Smooth muscle cell (in vitro differentiated cells): ENCODE measurements at regions not wholly inside any gene's neighbourhood (a gene's known extent, or its start where the extent isn't known, plus 50 kb on each side); places are given as distances from the start of the nearest gene placed in this dataset.

ENCODE experiments used
- DNase-seq: peaks from one replicate; lab custom pipeline; 2025; ENCODE audit not compliant: unreplicated experiment; lab: John Stamatoyannopoulos, UW
- H2AFZ ChIP-seq: fragments of 200-600 bp; sonication (generic); 2 replicates; pipeline ENCODE4 v1.6.0; 2016; ENCODE audit warnings: antibody characterized with exemption, low read depth, mild to moderate bottlenecking
- H3F3A ChIP-seq: fragments of 200-600 bp; sonication (generic); 2 replicates; pipeline ENCODE4 v1.6.0; 2017; ENCODE audit warnings: antibody characterized with exemption, low read depth
- H3K27ac ChIP-seq: fragments of 200-600 bp; sonication (generic); 2 replicates; pipeline ENCODE4 v1.5.1; 2016; ENCODE audit warnings: low read depth, mild to moderate bottlenecking
- H3K27me3 ChIP-seq: fragments of 200-600 bp; sonication (generic); 2 replicates; pipeline ENCODE4 v1.6.1; 2016; ENCODE audit warnings: low read depth, mild to moderate bottlenecking
- H3K36me3 ChIP-seq: fragments of 200-600 bp; sonication (generic); 2 replicates; pipeline ENCODE4 v1.5.1; 2016; ENCODE audit warnings: low read depth
- H3K4me1 ChIP-seq: fragments of 200-600 bp; sonication (generic); 2 replicates; pipeline ENCODE4 v1.5.1; 2016; ENCODE audit warnings: low read depth
- H3K4me2 ChIP-seq: fragments of 200-600 bp; sonication (generic); 2 replicates; pipeline ENCODE4 v1.6.0; 2016; ENCODE audit warnings: mild to moderate bottlenecking
- H3K4me3 ChIP-seq: fragments of 200-600 bp; sonication (generic); 2 replicates; pipeline ENCODE4 v1.5.1; 2016; ENCODE audit warnings: mild to moderate bottlenecking
- H3K79me2 ChIP-seq: fragments of 200-600 bp; sonication (generic); 2 replicates; pipeline ENCODE4 v1.6.0; 2016; ENCODE audit warnings: low read depth, mild to moderate bottlenecking
- H3K9ac ChIP-seq: fragments of 200-600 bp; sonication (generic); 2 replicates; pipeline ENCODE4 v1.6.0; 2016; ENCODE audit warnings: low read depth
- H3K9me3 ChIP-seq: fragments of 200-600 bp; sonication (generic); replicated peaks from 2 replicates; pipeline ENCODE4 v1.5.1; 2016; ENCODE audit warnings: low read depth
- H4K20me1 ChIP-seq: fragments of 200-600 bp; sonication (generic); 2 replicates; pipeline ENCODE4 v1.6.0; 2016; ENCODE audit warnings: low read depth
- CTCF ChIP-seq: fragments of 200-600 bp; sonication (generic); IDR thresholded peaks from 2 replicates; pipeline ENCODE4 v1.5.1; 2017; ENCODE audit warnings: borderline replicate concordance, mild to moderate bottlenecking, antibody characterized with exemption; ENCODE audit not compliant: insufficient read depth, poor library complexity, severe bottlenecking
- WGBS: methylation state at CpG from one replicate; pipeline ENCODE4 v1.1.7; 2016; ENCODE audit warnings: low lambda C conversion rate; 5-methylcytosine and 5-hydroxymethylcytosine counted together

- no peaks in the 10 kb centered on the region for H3K9me3 ChIP-seq
- H3K27me3 ChIP-seq = no peaks in the 10 kb centered on the region
- H3K79me2 ChIP-seq = no peaks in the 10 kb centered on the region
- TF ChIP-seq CTCF = no peak
- H3K4me2 ChIP-seq = no peak overlapping the region
- DNase-seq = no peak
- no peaks in the 10 kb centered on the region for H3K4me1 ChIP-seq
- no peak overlapping the region for H3K9ac ChIP-seq
- no peaks in the 10 kb centered on the region for H3F3A ChIP-seq
- no peak overlapping the region for H2AFZ ChIP-seq
- H4K20me1 ChIP-seq = no peaks in the 10 kb centered on the region
- no peaks in the 10 kb centered on the region for H3K36me3 ChIP-seq
- no peak overlapping the region for H3K4me3 ChIP-seq
- no peak overlapping the region for H3K27ac ChIP-seq
- WGBS = 92% methylated on average over 1 of the region's 1 CpG
These were observed 109.5 kb upstream of the MIS18BP1 start for GRCh38 chr14:45362505-45362904.

GRCh38 chr14:45361727-45362126 lies 108.7 kb upstream of the MIS18BP1 start:
- H3K9me3 ChIP-seq = no peaks in the 10 kb centered on the region
- 87% methylated on average over 2 of the region's 2 CpGs for whole genome bisulfite sequencing
- no peak for DNase-seq

GRCh38 chr14:45359746-45360145 lies 106.7 kb upstream of the MIS18BP1 start:
- Histone ChIP-seq H3K4me2 (no peak overlapping the region), H3K4me3 (no peak overlapping the region), H3K79me2 (no peaks in the 10 kb centered on the region), H3F3A (no peaks in the 10 kb centered on the region), H3K9ac (no peak overlapping the region), H3K9me3 (no peaks in the 10 kb centered on the region), H2AFZ (no peak overlapping the region), H3K27ac (peak overlapping the region; percentile 31), H3K4me1 (no peaks in the 10 kb centered on the region), H4K20me1 (no peaks in the 10 kb centered on the region), H3K27me3 (no peaks in the 10 kb centered on the region), H3K36me3 (no peaks in the 10 kb centered on the region)
- DNase-seq = no peak
- no peak for TF ChIP-seq CTCF
- WGBS = 73% methylated on average over 3 of the region's 3 CpGs

More at GRCh38 chr14:45361727-45362126, 108.7 kb upstream of the MIS18BP1 start:
- Histone ChIP-seq H2AFZ (no peak overlapping the region), H3K4me2 (no peak overlapping the region), H3K27ac (no peak overlapping the region), H3K36me3 (no peaks in the 10 kb centered on the region), H3F3A (no peaks in the 10 kb centered on the region), H3K27me3 (no peaks in the 10 kb centered on the region), H3K4me3 (no peak overlapping the region), H4K20me1 (no peaks in the 10 kb centered on the region), H3K4me1 (no peaks in the 10 kb centered on the region), H3K9ac (no peak overlapping the region), H3K79me2 (no peaks in the 10 kb centered on the region)
- TF ChIP-seq CTCF = no peak

DNA sequence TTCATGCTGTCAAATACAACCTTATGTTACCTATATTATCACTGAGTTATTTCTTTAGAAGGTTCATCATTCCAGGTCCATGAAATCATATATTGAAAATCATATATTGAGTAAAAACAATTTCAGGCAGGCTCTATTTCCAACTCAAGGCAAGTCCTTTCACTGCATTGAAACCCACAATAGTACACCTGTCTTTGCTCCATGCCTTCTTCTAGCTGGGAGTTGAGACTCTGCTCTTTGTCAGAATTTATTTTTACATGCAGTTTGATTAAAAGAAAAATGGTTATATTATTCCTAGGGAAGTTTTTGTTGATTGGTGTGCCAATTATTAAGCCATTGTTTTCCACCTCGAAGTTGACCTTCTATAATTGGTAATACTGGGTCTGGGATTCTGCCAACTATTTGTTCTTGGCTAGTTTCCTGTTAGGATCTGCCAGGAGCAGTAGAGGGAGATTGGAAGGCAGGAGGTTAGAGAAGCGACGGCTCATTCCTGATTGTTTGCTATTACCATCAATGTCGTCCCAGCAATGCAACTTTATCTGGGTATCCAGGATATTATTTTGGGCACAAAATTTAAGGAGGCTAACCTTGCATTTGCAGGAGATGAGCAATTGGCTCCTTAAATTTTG lies 79.5 kb upstream of the MIS18BP1 start:
- WGBS = 92% methylated on average over 4 of the region's 4 CpGs
- Histone ChIP-seq H3K36me3 (no peaks in the 10 kb centered on the region), H3K4me1 (no peaks in the 10 kb centered on the region), H3K9ac (no peak overlapping the region), H3K9me3 (no peaks in the 10 kb centered on the region), H3K27ac (no peak overlapping the region), H3F3A (no peaks in the 10 kb centered on the region), H4K20me1 (no peaks in the 10 kb centered on the region), H2AFZ (no peak overlapping the region), H3K79me2 (no peaks in the 10 kb centered on the region), H3K27me3 (no peaks in the 10 kb centered on the region), H3K4me3 (no peak overlapping the region), H3K4me2 (no peak overlapping the region)
- no peak for TF ChIP-seq CTCF
- no peak for DNase-seq
